CD14-positive monocyte (primary cell): ENCODE measurements at regions not wholly inside any gene's neighbourhood (a gene's known extent, or its start where the extent isn't known, plus 50 kb on each side); places are given as distances from the start of the nearest gene placed in this dataset.

Experiments
- DNase-seq, 3 donors: peaks; one replicate each; pipeline ENCODE4 v3.0.0-alpha.2; 2011 to 2022
- H2AFZ ChIP-seq: 2 replicates; pipeline ENCODE4 v1.6.0; 2012; ENCODE audit warnings: mild to moderate bottlenecking, low read depth, low read length, inconsistent platforms; ENCODE audit not compliant: insufficient read depth, poor library complexity, severe bottlenecking
- H3K27ac ChIP-seq, 2 donors: 1 replicate in 1 of 2; 2 replicates in 1 of 2; pipeline ENCODE4 v1.5.1; 2012 to 2013; ENCODE audit warnings: low read length in 2 of 2, control low read depth in 1 of 2, inconsistent platforms in 1 of 2, low read depth in 1 of 2, mild to moderate bottlenecking in 1 of 2
- H3K27me3 ChIP-seq, 2 donors: one replicate each; pipeline versions ENCODE4 v1.6.0 to v1.6.1; 2011 to 2013; ENCODE audit warnings: low read length in 2 of 2; ENCODE audit not compliant: control insufficient read depth in 2 of 2, insufficient read depth in 2 of 2
- H3K36me3 ChIP-seq, 2 donors: replicated peaks in 1 of 2; 1 replicate in 1 of 2; 2 replicates in 1 of 2; pipeline versions ENCODE4 v1.5.1 to v1.6.1; 2012 to 2013; ENCODE audit warnings: low read length in 2 of 2, control low read depth in 1 of 2, inconsistent platforms in 1 of 2, mild to moderate bottlenecking in 1 of 2; ENCODE audit not compliant: insufficient read depth in 2 of 2, control insufficient read depth in 1 of 2
- H3K4me1 ChIP-seq, 2 donors: 1 replicate in 1 of 2; 2 replicates in 1 of 2; pipeline versions ENCODE4 v1.5.1 to v1.6.1; 2012 to 2013; ENCODE audit warnings: low read length in 2 of 2, control low read depth in 1 of 2, inconsistent platforms in 1 of 2, mild to moderate bottlenecking in 1 of 2, moderate library complexity in 1 of 2; ENCODE audit not compliant: insufficient read depth in 2 of 2, control insufficient read depth in 1 of 2
- H3K4me2 ChIP-seq: replicated peaks from 2 replicates; pipeline ENCODE3; 2012; ENCODE audit warnings: low read length, moderate library complexity, mild to moderate bottlenecking; ENCODE audit not compliant: poor library complexity, severe bottlenecking; ENCODE audit errors: extremely low read depth
- H3K4me3 ChIP-seq, 3 experiments: fragments of 200-600 bp in 1 of 3; sonication (generic) in 1 of 3; replicated peaks in 1 of 3; 1 replicate in 2 of 3; 2 replicates in 1 of 3; pipeline ENCODE4 v1.5.1; 2011 to 2013; ENCODE audit warnings: low read length in 3 of 3, mild to moderate bottlenecking in 3 of 3, control low read depth in 2 of 3, low read depth in 2 of 3, inconsistent platforms in 1 of 3, moderate library complexity in 1 of 3
- H3K79me2 ChIP-seq: 2 replicates; pipeline ENCODE4 v1.6.0; 2012; ENCODE audit warnings: mild to moderate bottlenecking, control low read depth, inconsistent platforms, low read length, moderate library complexity; ENCODE audit not compliant: insufficient read depth
- H3K9ac ChIP-seq: 2 replicates; pipeline ENCODE4 v1.6.0; 2017; ENCODE audit warnings: low read length, mild to moderate bottlenecking; ENCODE audit not compliant: insufficient read depth, poor library complexity, severe bottlenecking
- H3K9me3 ChIP-seq, 2 donors: replicated peaks in 1 of 2; 1 replicate in 1 of 2; 2 replicates in 1 of 2; pipeline versions ENCODE4 v1.5.1 to v1.6.1; 2012 to 2013; ENCODE audit warnings: low read length in 2 of 2, control low read depth in 1 of 2; ENCODE audit not compliant: control insufficient read depth in 1 of 2, insufficient read depth in 1 of 2
- H4K20me1 ChIP-seq: 2 replicates; pipeline ENCODE4 v1.6.0; 2012; ENCODE audit warnings: mild to moderate bottlenecking, low read length, control low read depth, moderate library complexity; ENCODE audit not compliant: insufficient read depth
- H3K27ac Mint-ChIP-seq, 7 donors: one replicate each; pipeline ENCODE4 v1.8.0; 2020; ENCODE audit warnings: mild to moderate bottlenecking in 7 of 7, mixed read lengths in 7 of 7, moderate library complexity in 6 of 7, inconsistent platforms in 2 of 7
- H3K27me3 Mint-ChIP-seq, 3 donors: one replicate each; pipeline ENCODE4 v1.8.0; 2021 to 2022; ENCODE audit warnings: low read depth in 3 of 3, mild to moderate bottlenecking in 3 of 3, mixed read lengths in 3 of 3, moderate library complexity in 3 of 3, inconsistent platforms in 1 of 3
- H3K36me3 Mint-ChIP-seq, 2 donors: one replicate each; pipeline ENCODE4 v1.8.0; 2020; ENCODE audit warnings: mixed read lengths in 2 of 2, inconsistent platforms in 1 of 2, mild to moderate bottlenecking in 1 of 2
- H3K4me1 Mint-ChIP-seq: one replicate; pipeline ENCODE4 v1.8.0; 2020; ENCODE audit warnings: mild to moderate bottlenecking, mixed read lengths
- H3K4me3 Mint-ChIP-seq, 2 donors: one replicate each; pipeline ENCODE4 v1.8.0; 2020; ENCODE audit warnings: mild to moderate bottlenecking in 2 of 2, mixed read lengths in 2 of 2, moderate library complexity in 1 of 2
- H3K9me3 Mint-ChIP-seq, 7 donors: one replicate each; pipeline ENCODE4 v1.8.0; 2020 to 2022; ENCODE audit warnings: mixed read lengths in 7 of 7, mild to moderate bottlenecking in 6 of 7, moderate library complexity in 6 of 7, inconsistent platforms in 2 of 7
- CTCF ChIP-seq: fragments of 200-600 bp; IDR thresholded peaks from one replicate; pipeline ENCODE4 v1.8.0; 2022; ENCODE audit warnings: antibody characterized with exemption, mild to moderate bottlenecking
- WGBS: methylation state at CpG from one replicate; pipeline ENCODE4 v1.1.5; 2013; ENCODE audit warnings: missing lambda C conversion rate; ENCODE audit not compliant: insufficient coverage; 5-methylcytosine and 5-hydroxymethylcytosine counted together
- intact Hi-C, 2 donors: fragments of 100-400 bp; cut with micrococcal nuclease; formaldehyde crosslinking; loops; one replicate each; pipeline versions ENCODE4 v1.15.0 to v1.15.1; 2023

- Histone ChIP-seq H3K27ac (no peak overlapping the region), H2AFZ (no peak overlapping the region), H3K9ac (no peak overlapping the region), H3K9me3 (no peaks in the 10 kb centered on the region), H3K4me1 (peaks cover 3 to 6% of the 10 kb centered on the region in 2 donors), H3K36me3 (no peaks in the 10 kb centered on the region), H3K4me2 (no peak overlapping the region), H3K27me3 (no peaks in the 10 kb centered on the region), H3K4me3 (no peak overlapping the region), H3K79me2 (no peaks in the 10 kb centered on the region), H4K20me1 (no peaks in the 10 kb centered on the region)
- Mint-ChIP-seq H3K27ac (no peak overlapping the region), H3K4me3 (no peak overlapping the region), H3K9me3 (peaks cover 0 to 7% (median 0%) of the 10 kb centered on the region in 7 donors), H3K36me3 (no peaks in the 10 kb centered on the region), H3K27me3 (peaks cover 0 to 3% (median 0%) of the 10 kb centered on the region in 3 donors), H3K4me1 (peaks cover 11% of the 10 kb centered on the region)
- intact Hi-C loops: no loop called here
- no peak for DNase-seq
- no peak for TF ChIP-seq CTCF
These were observed 115.4 kb upstream of the GADL1 start for GRCh38 chr3:31009881-31010280.

GRCh38 chr3:31010491-31010890, 116.0 kb upstream of the GADL1 start:
- Histone ChIP-seq H3K36me3 (no peaks in the 10 kb centered on the region), H3K79me2 (no peaks in the 10 kb centered on the region), H2AFZ (no peak overlapping the region), H3K4me1 (peaks cover 3 to 6% of the 10 kb centered on the region in 2 donors), H3K9me3 (no peaks in the 10 kb centered on the region), H3K27me3 (no peaks in the 10 kb centered on the region), H3K9ac (no peak overlapping the region), H3K4me3 (no peak overlapping the region), H4K20me1 (no peaks in the 10 kb centered on the region), H3K27ac (no peak overlapping the region), H3K4me2 (no peak overlapping the region)
- no peak for TF ChIP-seq CTCF
- DNase-seq: peak in 1 of 3 donors; percentile 5
- H3K36me3 Mint-ChIP-seq: no peaks in the 10 kb centered on the region
- WGBS: no CpG with 5 or more reads among the region's 2 CpGs
- no peak overlapping the region for H3K4me3 Mint-ChIP-seq
- intact Hi-C loops: no loop called here
- H3K27me3 Mint-ChIP-seq: peaks cover 0 to 5% (median 3%) of the 10 kb centered on the region in 3 donors
- H3K4me1 Mint-ChIP-seq: peaks cover 11% of the 10 kb centered on the region
- H3K9me3 Mint-ChIP-seq: peaks cover 0 to 7% (median 0%) of the 10 kb centered on the region in 7 donors
- H3K27ac Mint-ChIP-seq: peak overlapping the region in 1 of 7 donors; percentile 16
